ENCODE measurements at regions not wholly inside any gene's neighbourhood (a gene's known extent, or its start where the extent isn't known, plus 50 kb on each side); places are given as distances from the start of the nearest gene placed in this dataset.
"Not testable (repeated sequence)": the region's sequence is repeated elsewhere in the genome, so short reads cannot be mapped to it uniquely, and the experiment has no call there.

DNA sequence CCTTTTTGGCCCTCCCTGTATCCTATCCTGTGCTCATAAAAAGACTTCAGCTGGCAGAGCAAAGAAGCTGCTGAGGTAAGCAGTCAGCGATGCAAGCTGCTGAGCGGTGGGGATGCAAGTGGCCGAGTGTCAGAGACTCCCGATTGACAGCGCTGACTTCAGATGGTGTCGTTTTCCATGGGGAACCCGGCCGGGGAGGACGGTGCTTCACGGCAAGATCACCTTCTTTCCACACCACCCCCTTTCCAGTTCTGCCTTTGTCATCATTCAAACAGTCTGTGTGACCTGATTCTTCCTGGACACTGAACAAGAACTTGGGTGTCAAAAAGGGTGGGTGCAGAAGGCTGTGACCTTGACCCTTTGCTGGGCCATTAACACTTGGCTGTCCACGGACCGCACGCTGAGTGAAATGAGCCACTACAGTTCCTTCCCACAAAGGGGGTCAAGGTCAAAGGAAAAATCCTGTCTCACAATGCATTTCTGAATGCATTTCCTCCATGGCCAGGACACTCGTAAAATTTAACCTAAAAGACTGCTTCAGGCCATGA, 52.9 kb upstream of the UNC93A start:
- H3K4me1 ChIP-seq = peaks cover 18% of the 10 kb centered on the region
- H3K9me3 ChIP-seq = no peaks in the 10 kb centered on the region
- H3K27me3 ChIP-seq = no peaks in the 10 kb centered on the region
- H3K36me3 ChIP-seq (ENCODE audit: low read depth, missing control alignments) = no peaks in the 10 kb centered on the region
- WGBS, 2 donors = 26 to 47% methylated on average over 14 of the region's 14 CpGs
- DNase-seq = no peak
- intact Hi-C loops (cut with DNase I; ENCODE audit: low total_unique reads) = no loop called here
- no peak overlapping the region for H3K4me3 ChIP-seq
- no peak overlapping the region for H3K27ac ChIP-seq
- no peak for TF ChIP-seq CTCF (IDR thresholded peaks at IDR 0.05)
- TF ChIP-seq POLR2A (IDR thresholded peaks at IDR 0.05) = no peak

- Histone ChIP-seq H3K27ac (no peak overlapping the region), H3K9me3 (no peaks in the 10 kb centered on the region), H3K4me3 (no peak overlapping the region), H3K36me3 (ENCODE audit: low read depth, missing control alignments) (no peaks in the 10 kb centered on the region), H3K4me1 (peaks cover 18% of the 10 kb centered on the region), H3K27me3 (no peaks in the 10 kb centered on the region)
- no peak for TF ChIP-seq POLR2A (IDR thresholded peaks at IDR 0.05)
- no peak for TF ChIP-seq CTCF (IDR thresholded peaks at IDR 0.05)
- intact Hi-C loops (cut with DNase I; ENCODE audit: low total_unique reads) = no loop called here
- DNase-seq = no peak
- 80 to 83% methylated on average over 10 to 12 of the region's 12 CpGs for WGBS, 2 donors
Measured at GRCh38 chr6:167238694-167239467, 52.2 kb upstream of the UNC93A start.

DNA sequence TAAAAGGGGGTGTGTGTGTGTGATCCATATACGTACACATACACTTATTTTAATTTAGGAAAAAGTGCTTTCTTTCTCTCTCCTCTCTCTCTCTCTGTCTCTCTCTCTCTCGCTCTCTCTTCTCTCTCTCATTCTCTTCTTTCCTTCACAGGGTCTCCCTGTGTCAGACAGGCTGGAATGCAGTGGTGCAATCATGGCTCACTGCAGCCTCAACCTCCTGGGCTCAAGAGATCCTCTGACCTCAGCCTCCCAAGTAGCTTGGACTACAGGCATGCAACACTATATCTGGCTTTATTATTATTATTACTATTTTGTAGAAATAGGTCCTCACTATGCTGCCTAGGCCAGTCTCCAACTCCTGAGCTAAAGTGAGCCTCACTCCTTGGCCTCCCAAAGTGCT, 51.6 kb upstream of the UNC93A start:
- H3K27ac ChIP-seq; intact Hi-C loops (cut with DNase I; ENCODE audit: low total_unique reads); DNase-seq; H3K4me3 ChIP-seq; H3K9me3 ChIP-seq; H3K36me3 ChIP-seq (ENCODE audit: low read depth, missing control alignments); H3K27me3 ChIP-seq: not testable (repeated sequence)
- WGBS, 2 donors = 78 to 86% methylated on average over 2 of the region's 2 CpGs
- peaks cover 18% of the 10 kb centered on the region for H3K4me1 ChIP-seq

DNA sequence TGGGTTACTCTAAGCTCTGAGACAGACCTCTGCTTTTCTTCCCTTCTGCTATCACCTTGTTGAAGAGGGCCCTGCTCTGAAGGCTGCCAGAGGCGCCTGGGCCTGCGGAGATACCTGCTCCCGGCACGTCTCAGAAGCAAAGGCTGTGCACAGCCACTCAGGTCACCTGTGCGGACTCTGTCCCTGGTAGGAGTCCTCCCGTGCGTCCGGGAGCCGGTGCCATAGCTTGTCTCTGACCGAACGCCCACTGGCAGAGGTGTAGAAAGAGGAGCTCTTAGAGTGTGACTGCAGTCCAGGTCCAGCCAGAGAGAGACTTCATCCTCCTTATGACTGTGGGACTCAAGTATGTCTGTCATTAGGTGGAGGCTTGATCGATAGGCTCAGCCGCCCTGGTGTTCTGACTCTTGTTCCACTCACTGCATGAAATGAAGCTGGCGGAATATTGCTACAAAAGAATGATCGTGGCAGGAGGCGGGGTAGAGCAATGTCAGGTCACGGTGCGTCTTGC, 51.0 kb upstream of the UNC93A start:
- no peaks in the 10 kb centered on the region for H3K36me3 ChIP-seq (ENCODE audit: low read depth, missing control alignments)
- DNase-seq = no peak
- peaks cover 18% of the 10 kb centered on the region for H3K4me1 ChIP-seq
- H3K27ac ChIP-seq = no peak overlapping the region
- H3K9me3 ChIP-seq = no peaks in the 10 kb centered on the region
- WGBS, 2 donors = 90 to 94% methylated on average over 11 to 18 of the region's 18 CpGs
- intact Hi-C loops (cut with DNase I; ENCODE audit: low total_unique reads) = no loop called here
- no peak overlapping the region for H3K4me3 ChIP-seq
- H3K27me3 ChIP-seq = no peaks in the 10 kb centered on the region
- TF ChIP-seq POLR2A (IDR thresholded peaks at IDR 0.05) = no peak
- no peak for TF ChIP-seq CTCF (IDR thresholded peaks at IDR 0.05)

Small RNAs in the stretch of these regions (small RNA-seq; reads per million reads assigned to genes)
- gene AL353747.1 = 0 reads per million in 2 donors

Measured in testis (tissue), 2 donors.